MM.1S (cell line): ENCODE measurements at regions not wholly inside any gene's neighbourhood (a gene's known extent, or its start where the extent isn't known, plus 50 kb on each side); places are given as distances from the start of the nearest gene placed in this dataset.
"Not testable (repeated sequence)": the region's sequence is repeated elsewhere in the genome, so short reads cannot be mapped to it uniquely, and the experiment has no call there.

ENCODE experiments used
- DNase-seq: peaks from one replicate; pipeline ENCODE4 v3.0.0-alpha.2; 2015
- H2AFZ ChIP-seq: fragments of 300-600 bp; sonication (generic); 2 replicates; pipeline ENCODE4 v1.6.0; 2016; ENCODE audit warnings: antibody characterized with exemption, low read length
- H3F3A ChIP-seq: fragments of 300-600 bp; sonication (generic); 2 replicates; pipeline ENCODE4 v1.6.1; 2016; ENCODE audit warnings: mild to moderate bottlenecking, antibody characterized with exemption, low read length, moderate library complexity, mixed read lengths; ENCODE audit not compliant: insufficient read depth
- H3K27ac ChIP-seq: fragments of 300-600 bp; sonication (generic); 2 replicates; pipeline ENCODE4 v1.5.1; 2016; ENCODE audit warnings: mild to moderate bottlenecking, low read length
- H3K27me3 ChIP-seq: fragments of 300-600 bp; sonication (generic); replicated peaks from 2 replicates; pipeline ENCODE4 v1.6.0; 2016; ENCODE audit warnings: low read length; ENCODE audit not compliant: insufficient read depth
- H3K36me3 ChIP-seq: fragments of 300-600 bp; sonication (generic); replicated peaks from 2 replicates; pipeline ENCODE4 v1.6.1; 2016; ENCODE audit warnings: mild to moderate bottlenecking, low read length, mixed read lengths; ENCODE audit not compliant: insufficient read depth
- H3K4me1 ChIP-seq: fragments of 300-600 bp; sonication (generic); 2 replicates; pipeline ENCODE4 v1.6.1; 2016; ENCODE audit warnings: low read length, mixed read lengths
- H3K4me2 ChIP-seq: fragments of 300-600 bp; sonication (generic); 2 replicates; pipeline ENCODE4 v1.6.0; 2016; ENCODE audit warnings: low read depth, low read length
- H3K4me3 ChIP-seq: fragments of 300-600 bp; sonication (generic); 2 replicates; pipeline ENCODE4 v1.5.1; 2016; ENCODE audit warnings: low read length, mixed read lengths
- H3K79me2 ChIP-seq: fragments of 300-600 bp; sonication (generic); 2 replicates; pipeline ENCODE4 v1.6.1; 2016; ENCODE audit warnings: mixed run types, low read length, mixed read lengths
- H3K9ac ChIP-seq: fragments of 300-600 bp; sonication (generic); 2 replicates; pipeline ENCODE4 v1.6.1; 2016; ENCODE audit warnings: low read length, mixed read lengths
- H3K9me2 ChIP-seq: fragments of 300-600 bp; sonication (generic); replicated peaks from 2 replicates; pipeline ENCODE4 v1.6.1; 2016; ENCODE audit warnings: mild to moderate bottlenecking, low read length, mixed read lengths; ENCODE audit not compliant: insufficient read depth
- H3K9me3 ChIP-seq: fragments of 300-600 bp; sonication (generic); replicated peaks from 2 replicates; pipeline ENCODE4 v1.6.1; 2016; ENCODE audit warnings: mild to moderate bottlenecking, low read length, mixed read lengths; ENCODE audit not compliant: insufficient read depth
- H4K20me1 ChIP-seq: fragments of 300-600 bp; sonication (generic); 2 replicates; pipeline ENCODE4 v1.6.1; 2016; ENCODE audit warnings: mild to moderate bottlenecking, low read length, moderate library complexity, mixed read lengths; ENCODE audit not compliant: insufficient read depth
- EZH2 ChIP-seq: fragments of 300-600 bp; sonication (generic); optimal IDR thresholded peaks from 2 replicates; pipeline ENCODE3; 2017; ENCODE audit warnings: low read depth, mild to moderate bottlenecking, antibody characterized with exemption, low read length, mixed read lengths
- EZH2phosphoT487 ChIP-seq: fragments of 300-600 bp; sonication (generic); IDR thresholded peaks from 2 replicates; pipeline ENCODE4 v1.6.1; 2018; ENCODE audit warnings: antibody characterized with exemption, low read length
- TF ChIP-seq, protein P1 (sequence below): fragments of 300-600 bp; sonication (generic); IDR thresholded peaks from 2 replicates; pipeline ENCODE4 v1.5.1; 2016; ENCODE audit warnings: antibody characterized with exemption, low read length, mixed read lengths

DNA sequence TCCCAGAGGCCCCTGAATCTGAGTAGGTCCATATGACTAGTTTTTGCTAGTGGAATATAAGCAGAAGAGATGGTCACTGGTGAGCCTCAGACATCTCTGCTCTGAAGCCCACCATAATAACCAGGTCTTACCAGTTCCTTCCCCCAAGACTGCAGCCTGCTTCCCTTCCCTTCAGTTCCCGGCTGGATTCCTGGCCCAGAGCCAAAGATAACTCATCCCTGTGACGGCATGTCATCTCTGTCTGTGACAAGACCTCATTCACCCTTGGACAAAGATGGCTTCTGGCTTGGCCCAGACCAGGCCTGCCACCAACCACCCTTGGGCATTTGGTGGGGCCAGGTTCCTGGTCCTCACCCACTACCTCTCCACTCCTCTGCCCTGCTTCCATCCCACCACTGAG lies 145.5 kb upstream of the TOP1 start:
- H4K20me1 ChIP-seq, result no peaks in the 10 kb centered on the region
- H3K36me3 ChIP-seq, result no peaks in the 10 kb centered on the region
- no peaks in the 10 kb centered on the region for H3K27me3 ChIP-seq
- H2AFZ ChIP-seq, result no peak overlapping the region
- no peak overlapping the region for H3K4me2 ChIP-seq
- no peaks in the 10 kb centered on the region for H3K79me2 ChIP-seq
- no peak overlapping the region for H3K9ac ChIP-seq
- no peak overlapping the region for H3K4me3 ChIP-seq
- no peak overlapping the region for H3K27ac ChIP-seq
- no peaks in the 10 kb centered on the region for H3K9me3 ChIP-seq
- TF ChIP-seq EZH2phosphoT487, result no peak
- no peaks in the 10 kb centered on the region for H3K9me2 ChIP-seq
- no peaks in the 10 kb centered on the region for H3K4me1 ChIP-seq
- DNase-seq, result no peak
- H3F3A ChIP-seq, result no peaks in the 10 kb centered on the region

DNA sequence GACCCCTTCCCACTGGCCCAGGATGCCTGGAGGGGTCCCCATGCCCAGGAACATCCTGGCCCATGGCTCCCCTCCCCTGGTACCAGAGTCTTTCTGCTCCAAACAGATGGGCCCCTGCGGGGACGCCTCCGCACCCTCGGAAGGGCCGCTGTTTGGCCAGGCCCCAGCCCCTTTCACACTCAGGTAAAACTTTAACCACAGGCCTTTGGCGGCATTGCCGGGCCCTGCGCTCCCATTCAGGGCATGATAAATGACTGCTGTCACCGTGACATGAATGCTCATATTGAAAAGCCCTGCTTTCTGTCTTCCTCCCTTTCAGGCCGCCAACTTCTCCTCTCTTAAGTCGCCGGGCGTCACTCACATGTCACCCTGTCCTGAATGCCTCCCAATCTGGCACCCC lies 141.5 kb upstream of the TOP1 start:
- Histone ChIP-seq H3K9ac (no peak overlapping the region), H3K9me2 (no peaks in the 10 kb centered on the region), H3K9me3 (no peaks in the 10 kb centered on the region), H3K4me2 (no peak overlapping the region), H2AFZ (no peak overlapping the region), H3K27ac (no peak overlapping the region), H3K27me3 (no peaks in the 10 kb centered on the region), H4K20me1 (no peaks in the 10 kb centered on the region), H3K36me3 (no peaks in the 10 kb centered on the region), H3K4me1 (no peaks in the 10 kb centered on the region), H3F3A (no peaks in the 10 kb centered on the region), H3K4me3 (no peak overlapping the region), H3K79me2 (no peaks in the 10 kb centered on the region)
- TF ChIP-seq, protein P1, sequence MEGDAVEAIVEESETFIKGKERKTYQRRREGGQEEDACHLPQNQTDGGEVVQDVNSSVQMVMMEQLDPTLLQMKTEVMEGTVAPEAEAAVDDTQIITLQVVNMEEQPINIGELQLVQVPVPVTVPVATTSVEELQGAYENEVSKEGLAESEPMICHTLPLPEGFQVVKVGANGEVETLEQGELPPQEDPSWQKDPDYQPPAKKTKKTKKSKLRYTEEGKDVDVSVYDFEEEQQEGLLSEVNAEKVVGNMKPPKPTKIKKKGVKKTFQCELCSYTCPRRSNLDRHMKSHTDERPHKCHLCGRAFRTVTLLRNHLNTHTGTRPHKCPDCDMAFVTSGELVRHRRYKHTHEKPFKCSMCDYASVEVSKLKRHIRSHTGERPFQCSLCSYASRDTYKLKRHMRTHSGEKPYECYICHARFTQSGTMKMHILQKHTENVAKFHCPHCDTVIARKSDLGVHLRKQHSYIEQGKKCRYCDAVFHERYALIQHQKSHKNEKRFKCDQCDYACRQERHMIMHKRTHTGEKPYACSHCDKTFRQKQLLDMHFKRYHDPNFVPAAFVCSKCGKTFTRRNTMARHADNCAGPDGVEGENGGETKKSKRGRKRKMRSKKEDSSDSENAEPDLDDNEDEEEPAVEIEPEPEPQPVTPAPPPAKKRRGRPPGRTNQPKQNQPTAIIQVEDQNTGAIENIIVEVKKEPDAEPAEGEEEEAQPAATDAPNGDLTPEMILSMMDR, result no peak
- TF ChIP-seq EZH2phosphoT487, result no peak
- no peak for TF ChIP-seq EZH2
- no peak for DNase-seq

DNA sequence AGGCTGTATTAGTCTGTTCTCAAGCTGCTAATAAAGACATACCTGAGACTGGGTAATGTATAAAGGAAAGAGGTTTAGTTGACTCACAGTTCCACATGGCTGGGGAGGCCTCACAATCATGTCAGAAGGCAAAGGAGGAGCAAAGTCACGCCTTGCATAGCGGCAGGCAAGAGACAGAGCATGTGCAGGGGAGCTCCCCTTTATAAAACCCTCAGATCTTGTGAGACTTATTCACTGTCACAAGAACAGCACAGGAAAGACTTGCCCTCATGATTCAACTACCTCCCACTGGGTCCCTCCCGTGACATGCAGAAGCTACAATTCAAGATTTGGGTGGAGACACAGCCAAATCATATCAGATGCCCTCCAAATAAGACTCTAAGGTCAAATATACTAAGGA lies 139.4 kb upstream of the TOP1 start:
- not testable (repeated sequence) for H2AFZ ChIP-seq, H3F3A ChIP-seq, H4K20me1 ChIP-seq, H3K27me3 ChIP-seq, DNase-seq, H3K27ac ChIP-seq, H3K9me3 ChIP-seq, H3K79me2 ChIP-seq, H3K4me3 ChIP-seq, H3K9ac ChIP-seq, H3K9me2 ChIP-seq, H3K36me3 ChIP-seq, H3K4me2 ChIP-seq, H3K4me1 ChIP-seq

DNA sequence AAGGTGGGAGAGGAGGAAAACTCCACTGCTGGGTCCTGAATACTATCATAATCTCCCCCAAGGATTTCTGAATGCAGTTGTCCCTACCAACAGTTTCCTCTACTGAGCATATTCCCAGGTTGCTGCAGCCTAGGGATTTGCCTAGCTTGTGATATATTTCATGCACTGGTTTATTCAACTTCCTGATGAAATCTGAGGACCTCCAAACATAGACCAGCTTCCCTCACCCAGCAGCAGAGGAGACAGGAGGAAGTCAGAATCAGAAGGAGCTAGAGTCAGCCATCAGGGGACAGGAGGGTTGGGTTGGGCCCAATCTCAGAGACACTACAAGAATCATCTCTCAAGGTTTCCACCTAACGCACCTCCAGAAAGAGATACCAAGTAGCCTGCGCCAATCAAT lies 138.4 kb upstream of the TOP1 start:
- Histone ChIP-seq H4K20me1 (no peaks in the 10 kb centered on the region), H3K9me3 (no peaks in the 10 kb centered on the region), H3K4me1 (no peaks in the 10 kb centered on the region), H3K4me2 (no peak overlapping the region), H3K9ac (no peak overlapping the region), H3K79me2 (no peaks in the 10 kb centered on the region), H3K27ac (no peak overlapping the region), H3K4me3 (no peak overlapping the region), H3K9me2 (no peaks in the 10 kb centered on the region), H2AFZ (no peak overlapping the region), H3K27me3 (no peaks in the 10 kb centered on the region), H3K36me3 (no peaks in the 10 kb centered on the region), H3F3A (no peaks in the 10 kb centered on the region)
- no peak for DNase-seq
- TF ChIP-seq EZH2phosphoT487, result no peak
- TF ChIP-seq, protein P1, result no peak
- no peak for TF ChIP-seq EZH2
